IPS-20b (cell line): ENCODE measurements at regions not wholly inside any gene's neighbourhood (a gene's known extent, or its start where the extent isn't known, plus 50 kb on each side); places are given as distances from the start of the nearest gene placed in this dataset.

Experiments
- H3K27ac ChIP-seq: one replicate; pipeline ENCODE4 v1.5.1; 2013; ENCODE audit warnings: low read length
- H3K27me3 ChIP-seq: 2 replicates; pipeline ENCODE4 v1.6.1; 2013; ENCODE audit warnings: mild to moderate bottlenecking, low read length, inconsistent platforms; ENCODE audit not compliant: insufficient read depth
- H3K36me3 ChIP-seq: 2 replicates; pipeline ENCODE4 v1.6.1; 2013; ENCODE audit warnings: low read depth, mild to moderate bottlenecking, inconsistent platforms, low read length, moderate library complexity; ENCODE audit not compliant: insufficient read depth
- H3K4me1 ChIP-seq: 2 replicates; pipeline ENCODE4 v1.6.1; 2013; ENCODE audit warnings: mild to moderate bottlenecking, control low read depth, inconsistent platforms, low read length, moderate library complexity; ENCODE audit not compliant: insufficient read depth
- H3K4me3 ChIP-seq: 2 replicates; pipeline ENCODE4 v1.5.1; 2013; ENCODE audit warnings: mild to moderate bottlenecking, low read length, inconsistent platforms
- H3K9ac ChIP-seq: 2 replicates; pipeline ENCODE4 v1.6.1; 2013; ENCODE audit warnings: low read depth, mild to moderate bottlenecking, inconsistent platforms, low read length, moderate library complexity
- H3K9me3 ChIP-seq: 2 replicates; pipeline ENCODE4 v1.6.1; 2013; ENCODE audit warnings: mild to moderate bottlenecking, low read depth, low read length, inconsistent platforms; ENCODE audit not compliant: insufficient read depth

DNA sequence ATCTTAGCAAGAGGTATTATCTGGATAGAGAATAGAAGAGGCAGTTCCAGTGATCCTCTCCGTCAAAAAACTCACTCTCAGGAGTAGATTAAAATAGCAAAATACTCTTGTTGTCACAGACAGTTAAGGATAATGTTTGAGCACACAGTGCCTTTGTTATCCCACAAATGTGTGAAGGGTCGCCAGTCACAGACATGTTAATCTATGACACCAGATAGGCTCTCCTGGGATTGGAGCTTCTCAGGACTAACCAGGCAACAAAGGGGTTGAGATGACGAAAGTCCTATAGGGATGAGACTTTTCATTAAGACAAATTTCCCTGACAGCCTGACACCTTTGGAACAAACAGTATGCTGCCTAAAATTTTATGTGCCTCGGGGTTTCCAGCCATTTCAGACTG is 1947.1 kb downstream of the OLFM4 start:
- Histone ChIP-seq H3K9me3 (no peaks in the 10 kb centered on the region), H3K4me1 (0 out of 2 replicates have a peak, but pooled peaks cover 3% of the 10 kb centered on the region), H3K36me3 (no peaks in the 10 kb centered on the region), H3K9ac (no peak overlapping the region), H3K27me3 (no peaks in the 10 kb centered on the region), H3K27ac (no peak overlapping the region), H3K4me3 (no peak overlapping the region)

GRCh38 chr13:54980651-54981050 is 1952.0 kb downstream of the OLFM4 start:
- 0 out of 2 replicates have a peak, but pooled peaks cover 3% of the 10 kb centered on the region for H3K4me1 ChIP-seq
- H3K27ac ChIP-seq: no peak overlapping the region

DNA sequence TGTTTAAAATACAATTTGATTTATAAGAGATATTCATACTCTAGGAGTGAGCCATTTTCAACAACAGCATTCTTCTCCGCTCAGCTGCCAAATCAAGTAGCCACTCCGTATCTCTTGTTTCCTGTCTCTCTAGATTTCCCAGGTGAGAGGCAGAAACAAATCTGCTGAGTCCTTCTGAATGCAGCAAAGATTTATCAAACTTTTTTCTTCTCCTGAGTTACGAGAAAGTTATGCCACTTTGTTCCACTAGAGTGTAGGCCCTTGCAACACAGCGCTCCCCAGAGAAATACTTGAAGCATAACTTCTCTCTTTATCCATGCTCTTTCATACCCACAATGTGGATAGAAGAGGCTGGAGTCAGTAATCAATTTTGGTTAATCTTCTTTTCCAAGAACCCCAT is 1960.8 kb downstream of the OLFM4 start:
- no peaks in the 10 kb centered on the region for H3K4me1 ChIP-seq
- no peaks in the 10 kb centered on the region for H3K9me3 ChIP-seq
- H3K4me3 ChIP-seq: no peak overlapping the region
- no peaks in the 10 kb centered on the region for H3K27me3 ChIP-seq
- H3K27ac ChIP-seq: no peak overlapping the region
- no peaks in the 10 kb centered on the region for H3K36me3 ChIP-seq
- H3K9ac ChIP-seq: no peak overlapping the region

More at GRCh38 chr13:54980651-54981050, 1952.0 kb downstream of the OLFM4 start:
- no peak overlapping the region for H3K4me3 ChIP-seq
- H3K27me3 ChIP-seq: no peaks in the 10 kb centered on the region
- no peak overlapping the region for H3K9ac ChIP-seq
- no peaks in the 10 kb centered on the region for H3K9me3 ChIP-seq
- H3K36me3 ChIP-seq: no peaks in the 10 kb centered on the region

GRCh38 chr13:54999399-54999907 is 1970.8 kb downstream of the OLFM4 start:
- Histone ChIP-seq H3K27ac (peak overlapping the region; percentile 50), H3K9ac (peak overlapping the region; percentile 44; the same call in 1 of the 2 replicates), H3K4me3 (no peak overlapping the region)

GRCh38 chr13:55000043-55000442 is 1971.4 kb downstream of the OLFM4 start:
- peaks cover 20% of the 10 kb centered on the region for H3K9me3 ChIP-seq
- peaks cover 27% of the 10 kb centered on the region; the same call in 1 of the 2 replicates for H3K4me1 ChIP-seq
- H3K27me3 ChIP-seq: no peaks in the 10 kb centered on the region
- no peak overlapping the region; the same call in 1 of the 2 replicates for H3K9ac ChIP-seq
- H3K27ac ChIP-seq: peak overlapping the region; percentile 50
- no peak overlapping the region for H3K4me3 ChIP-seq
- H3K36me3 ChIP-seq: peaks cover 16% of the 10 kb centered on the region; the same call in 1 of the 2 replicates

More at GRCh38 chr13:54999399-54999907, 1970.8 kb downstream of the OLFM4 start:
- H3K9me3 ChIP-seq: peaks cover 20% of the 10 kb centered on the region
- peaks cover 16% of the 10 kb centered on the region; the same call in 1 of the 2 replicates for H3K36me3 ChIP-seq
- H3K4me1 ChIP-seq: peaks cover 27% of the 10 kb centered on the region; the same call in 1 of the 2 replicates
- H3K27me3 ChIP-seq: no peaks in the 10 kb centered on the region

DNA sequence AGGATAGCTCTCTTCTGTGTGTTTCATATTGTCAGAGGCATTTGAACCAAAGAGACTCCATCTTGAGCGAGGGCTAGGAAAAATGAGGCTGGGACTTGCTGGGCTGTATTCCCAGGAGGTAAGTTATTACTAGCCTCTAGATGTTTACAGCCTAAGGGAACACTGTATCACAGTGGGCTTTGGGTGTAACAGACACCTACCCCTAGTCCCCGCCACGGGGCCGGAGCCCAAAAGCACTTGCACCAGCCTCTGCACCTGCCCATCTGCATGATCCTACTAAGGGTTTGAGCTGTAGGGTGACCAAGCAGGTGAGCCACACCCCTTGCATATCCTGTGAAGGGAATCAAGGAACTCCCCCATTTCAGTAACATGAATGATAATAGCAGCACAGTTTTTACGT is 1972.2 kb downstream of the OLFM4 start:
- Histone ChIP-seq H3K4me1 (peaks cover 27% of the 10 kb centered on the region; the same call in 1 of the 2 replicates), H3K4me3 (no peak overlapping the region), H3K9ac (peak overlapping the region; percentile 68; the same call in 1 of the 2 replicates), H3K9me3 (peaks cover 15% of the 10 kb centered on the region), H3K36me3 (peaks cover 15% of the 10 kb centered on the region; the same call in 1 of the 2 replicates), H3K27ac (peak overlapping the region; percentile 80), H3K27me3 (no peaks in the 10 kb centered on the region)

- Histone ChIP-seq H3K9ac (peak overlapping the region; percentile 68; the same call in 1 of the 2 replicates), H3K4me3 (no peak overlapping the region; the same call in 1 of the 2 replicates), H3K27ac (peak overlapping the region; percentile 80), H3K27me3 (no peaks in the 10 kb centered on the region), H3K4me1 (peaks cover 27% of the 10 kb centered on the region; the same call in 1 of the 2 replicates), H3K36me3 (peaks cover 4% of the 10 kb centered on the region; the same call in 1 of the 2 replicates), H3K9me3 (peaks cover 5% of the 10 kb centered on the region)
These were observed 1973.3 kb downstream of the OLFM4 start for GRCh38 chr13:55001881-55002280.

GRCh38 chr13:55007681-55008080 is 1979.1 kb downstream of the OLFM4 start:
- Histone ChIP-seq H3K27ac (no peak overlapping the region), H3K9ac (no peak overlapping the region), H3K27me3 (no peaks in the 10 kb centered on the region), H3K4me1 (no peaks in the 10 kb centered on the region; the same call in 1 of the 2 replicates), H3K36me3 (no peaks in the 10 kb centered on the region), H3K4me3 (no peak overlapping the region), H3K9me3 (no peaks in the 10 kb centered on the region; the same call in 1 of the 2 replicates)

DNA sequence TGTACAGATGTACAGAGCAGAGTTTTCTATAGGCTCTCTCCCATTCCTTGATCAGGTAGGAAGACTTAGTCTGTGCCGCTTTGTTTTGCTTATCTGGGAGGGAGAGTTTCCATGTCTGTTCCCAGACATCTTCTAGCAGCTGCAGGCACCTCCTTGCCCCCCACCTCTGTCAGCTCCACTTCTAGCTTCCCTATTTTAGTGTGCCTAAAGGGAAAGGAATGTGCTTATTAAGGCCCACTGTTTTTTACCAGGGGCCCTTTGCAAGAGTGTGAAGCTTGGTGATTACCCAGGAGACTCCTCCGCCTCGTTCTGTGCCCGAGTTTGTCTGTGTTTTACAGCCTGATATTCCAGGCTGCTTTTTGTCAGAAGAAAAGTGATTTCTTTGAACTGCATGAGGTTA is 1984.4 kb downstream of the OLFM4 start:
- H3K9me3 ChIP-seq: no peaks in the 10 kb centered on the region
- no peaks in the 10 kb centered on the region for H3K36me3 ChIP-seq
- H3K4me1 ChIP-seq: no peaks in the 10 kb centered on the region; the same call in 1 of the 2 replicates
- H3K4me3 ChIP-seq: no peak overlapping the region
- H3K27ac ChIP-seq: no peak overlapping the region
- peak overlapping the region; percentile 22; the same call in 1 of the 2 replicates for H3K9ac ChIP-seq
- no peaks in the 10 kb centered on the region for H3K27me3 ChIP-seq

GRCh38 chr13:55029280-55029679 is 2000.7 kb downstream of the OLFM4 start:
- no peaks in the 10 kb centered on the region for H3K27me3 ChIP-seq
- H3K36me3 ChIP-seq: no peaks in the 10 kb centered on the region
- no peak overlapping the region for H3K4me3 ChIP-seq
- H3K9me3 ChIP-seq: peaks cover 19% of the 10 kb centered on the region
- H3K27ac ChIP-seq: no peak overlapping the region
- H3K4me1 ChIP-seq: no peaks in the 10 kb centered on the region
- H3K9ac ChIP-seq: no peak overlapping the region

GRCh38 chr13:55038230-55038629 is 2009.6 kb downstream of the OLFM4 start:
- Histone ChIP-seq H3K4me1 (peaks cover 15% of the 10 kb centered on the region; the same call in 1 of the 2 replicates), H3K36me3 (peaks cover 5% of the 10 kb centered on the region; the same call in 1 of the 2 replicates), H3K27me3 (no peaks in the 10 kb centered on the region), H3K4me3 (peak overlapping the region; percentile 2; the same call in 1 of the 2 replicates), H3K27ac (peak overlapping the region; percentile 87), H3K9ac (peak overlapping the region; percentile 45; the same call in 1 of the 2 replicates), H3K9me3 (no peaks in the 10 kb centered on the region; the same call in 1 of the 2 replicates)
